ENCODE measurements at regions not wholly inside any gene's neighbourhood (a gene's known extent, or its start where the extent isn't known, plus 50 kb on each side); places are given as distances from the start of the nearest gene placed in this dataset.
"Not testable (repeated sequence)": the region's sequence is repeated elsewhere in the genome, so short reads cannot be mapped to it uniquely, and the experiment has no call there.

GRCh38 chr7:96923345-96923744 lies 82.0 kb upstream of the DLX6 start:
- TF ChIP-seq SP1 (IDR thresholded peaks at IDR 0.05; ENCODE audit: low read depth); ELF1 (IDR thresholded peaks at IDR 0.05; ENCODE audit: borderline replicate concordance, low read depth); CTCF (IDR thresholded peaks at IDR 0.05 in 2 of 3, conservative IDR thresholded peaks at IDR 0.05 in 1 of 3; ENCODE audit: borderline replicate concordance in 1 of 3, insufficient read depth in 1 of 3, low read depth in 2 of 3, low read length in 2 of 3): not testable (repeated sequence)
